GM12878 (cell line): ENCODE measurements at regions not wholly inside any gene's neighbourhood (a gene's known extent, or its start where the extent isn't known, plus 50 kb on each side); places are given as distances from the start of the nearest gene placed in this dataset.

Experiments used
- EZH2 ChIP-seq: IDR thresholded peaks from 2 replicates; pipeline ENCODE4 v1.6.1; 2012; ENCODE audit warnings: low read depth, mild to moderate bottlenecking, control low read depth, inconsistent platforms, low read length, borderline replicate concordance; ENCODE audit not compliant: control insufficient read depth
- HCFC1 ChIP-seq: fragments of 150-350 bp; IDR thresholded peaks from 2 replicates; pipeline ENCODE4 v1.6.1; 2014; ENCODE audit warnings: low read length
- HDGF ChIP-seq: fragments of 450-650 bp; IDR thresholded peaks from 2 replicates; pipeline ENCODE4 v1.6.1; 2016; ENCODE audit warnings: antibody characterized with exemption
- IRF3 ChIP-seq: fragments of 450-650 bp; IDR thresholded peaks from 2 replicates; pipeline ENCODE4 v1.6.1; 2014; ENCODE audit warnings: mild to moderate bottlenecking
- IRF4 ChIP-seq: IDR thresholded peaks from 2 replicates; pipeline ENCODE4 v1.6.1; 2011; ENCODE audit warnings: low read depth, low read length
- JUNB ChIP-seq: IDR thresholded peaks from 2 replicates; pipeline ENCODE4 v1.6.1; 2016; ENCODE audit warnings: antibody characterized with exemption, mild to moderate bottlenecking
- MXI1 ChIP-seq: fragments of 150-350 bp; IDR thresholded peaks from 2 replicates; pipeline ENCODE4 v1.6.1; 2011; ENCODE audit warnings: low read depth, mild to moderate bottlenecking, inconsistent platforms, low read length, improper control_type of control experiment
- NR2C2 ChIP-seq: IDR thresholded peaks from 2 replicates; pipeline ENCODE4 v1.6.1; 2011; ENCODE audit warnings: borderline replicate concordance, low read depth; ENCODE audit not compliant: control insufficient read depth, insufficient read length
- PBX3 ChIP-seq: IDR thresholded peaks from 2 replicates; pipeline ENCODE4 v1.6.1; 2011; ENCODE audit warnings: mild to moderate bottlenecking, low read depth, low read length, moderate library complexity; ENCODE audit not compliant: insufficient replicate concordance
- POLR2A ChIP-seq: IDR thresholded peaks from 2 replicates; pipeline ENCODE4 v1.6.1; 2011; ENCODE audit warnings: low read depth, mild to moderate bottlenecking, low read length
- RFX5 ChIP-seq: IDR thresholded peaks from 2 replicates; pipeline ENCODE4 v1.6.1; 2011; ENCODE audit warnings: low read depth, low read length, improper control_type of control experiment
- TCF12 ChIP-seq: IDR thresholded peaks from 2 replicates; pipeline ENCODE4 v1.6.1; 2011; ENCODE audit warnings: low read depth, mild to moderate bottlenecking, low read length
- ZNF687 ChIP-seq: fragments of 450-650 bp; IDR thresholded peaks from 2 replicates; pipeline ENCODE4 v1.6.1; 2017; ENCODE audit warnings: mild to moderate bottlenecking, moderate library complexity
- TF ChIP-seq, protein P1 (sequence below), 3 experiments: IDR thresholded peaks in 2 of 3; conservative IDR thresholded peaks in 1 of 3; 2 replicates each; pipeline ENCODE4 v1.5.1; 2011; ENCODE audit warnings: low read depth in 3 of 3, low read length in 3 of 3, mild to moderate bottlenecking in 3 of 3, control low read depth in 2 of 3, moderate library complexity in 2 of 3, inconsistent platforms in 1 of 3, mixed read lengths in 1 of 3; ENCODE audit not compliant: control insufficient read depth in 2 of 3, insufficient read depth in 1 of 3; ENCODE audit errors: extremely low read depth in 1 of 3

- TF ChIP-seq EZH2 (no peak), RFX5 (no peak), HCFC1 (no peak), IRF4 (no peak), IRF3 (no peak), NR2C2 (no peak), HDGF (no peak), PBX3 (no peak), JUNB (no peak), MXI1 (no peak), ZNF687 (no peak), TCF12 (no peak), POLR2A (no peak)
- TF ChIP-seq, protein P1, sequence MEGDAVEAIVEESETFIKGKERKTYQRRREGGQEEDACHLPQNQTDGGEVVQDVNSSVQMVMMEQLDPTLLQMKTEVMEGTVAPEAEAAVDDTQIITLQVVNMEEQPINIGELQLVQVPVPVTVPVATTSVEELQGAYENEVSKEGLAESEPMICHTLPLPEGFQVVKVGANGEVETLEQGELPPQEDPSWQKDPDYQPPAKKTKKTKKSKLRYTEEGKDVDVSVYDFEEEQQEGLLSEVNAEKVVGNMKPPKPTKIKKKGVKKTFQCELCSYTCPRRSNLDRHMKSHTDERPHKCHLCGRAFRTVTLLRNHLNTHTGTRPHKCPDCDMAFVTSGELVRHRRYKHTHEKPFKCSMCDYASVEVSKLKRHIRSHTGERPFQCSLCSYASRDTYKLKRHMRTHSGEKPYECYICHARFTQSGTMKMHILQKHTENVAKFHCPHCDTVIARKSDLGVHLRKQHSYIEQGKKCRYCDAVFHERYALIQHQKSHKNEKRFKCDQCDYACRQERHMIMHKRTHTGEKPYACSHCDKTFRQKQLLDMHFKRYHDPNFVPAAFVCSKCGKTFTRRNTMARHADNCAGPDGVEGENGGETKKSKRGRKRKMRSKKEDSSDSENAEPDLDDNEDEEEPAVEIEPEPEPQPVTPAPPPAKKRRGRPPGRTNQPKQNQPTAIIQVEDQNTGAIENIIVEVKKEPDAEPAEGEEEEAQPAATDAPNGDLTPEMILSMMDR (IDR thresholded peaks at IDR 0.05 in 2 of 3, conservative IDR thresholded peaks at IDR 0.05 in 1 of 3; ENCODE audit: control insufficient read depth in 2 of 3, extremely low read depth in 1 of 3, insufficient read depth in 1 of 3, low read depth in 3 of 3, low read length in 3 of 3): no peak
Observed at GRCh38 chrX:131845201-131845600, 177.9 kb upstream of the STK26 start.
